GM23338 (cell line): ENCODE measurements at regions not wholly inside any gene's neighbourhood (a gene's known extent, or its start where the extent isn't known, plus 50 kb on each side); places are given as distances from the start of the nearest gene placed in this dataset.
"Not testable (repeated sequence)": the region's sequence is repeated elsewhere in the genome, so short reads cannot be mapped to it uniquely, and the experiment has no call there.

Experiments used
- ATAC-seq: fragments of 200-7000 bp; cut with Tn5 transposase; 3 replicates; pipeline ENCODE4 v1.9.1; 2020
- DNase-seq: peaks from one replicate; pipeline ENCODE4 v3.0.0-alpha.2; 2015; ENCODE audit warnings: low spot score
- H2AFZ ChIP-seq: fragments of 200-600 bp; sonication (generic); 2 replicates; pipeline ENCODE4 v1.8.0; 2016; ENCODE audit warnings: antibody characterized with exemption, mild to moderate bottlenecking, moderate library complexity
- H3F3A ChIP-seq: fragments of 200-600 bp; sonication (generic); replicated peaks from 2 replicates; pipeline ENCODE4 v1.8.0; 2017; ENCODE audit warnings: antibody characterized with exemption, mixed run types, low read depth
- H3K27ac ChIP-seq: fragments of 200-600 bp; sonication (generic); 2 replicates; pipeline ENCODE4 v1.6.1; 2016; ENCODE audit warnings: low read depth
- H3K27me3 ChIP-seq: fragments of 200-600 bp; sonication (generic); 2 replicates; pipeline ENCODE4 v1.8.0; 2016; ENCODE audit warnings: mild to moderate bottlenecking, mixed run types, moderate library complexity; ENCODE audit not compliant: insufficient read depth
- H3K36me3 ChIP-seq: fragments of 200-600 bp; sonication (generic); 2 replicates; pipeline ENCODE4 v1.8.0; 2016; ENCODE audit warnings: mild to moderate bottlenecking; ENCODE audit not compliant: insufficient read depth
- H3K4me1 ChIP-seq: fragments of 200-600 bp; sonication (generic); 2 replicates; pipeline ENCODE4 v1.8.0; 2016; ENCODE audit warnings: mild to moderate bottlenecking, moderate library complexity; ENCODE audit not compliant: insufficient read depth
- H3K4me2 ChIP-seq: fragments of 200-600 bp; sonication (generic); 2 replicates; pipeline ENCODE4 v1.7.1; 2017; ENCODE audit warnings: mixed run types
- H3K4me3 ChIP-seq: fragments of 200-600 bp; sonication (generic); 2 replicates; pipeline ENCODE4 v1.6.1; 2016; ENCODE audit warnings: mixed run types
- H3K79me2 ChIP-seq: fragments of 200-600 bp; sonication (generic); replicated peaks from 2 replicates; pipeline ENCODE4 v1.8.0; 2017; ENCODE audit warnings: mild to moderate bottlenecking; ENCODE audit not compliant: insufficient read depth
- H3K9me2 ChIP-seq: fragments of 200-600 bp; sonication (generic); 2 replicates; pipeline ENCODE4 v1.8.0; 2017; ENCODE audit not compliant: insufficient read depth
- H4K20me1 ChIP-seq: fragments of 200-600 bp; sonication (generic); replicated peaks from 2 replicates; pipeline ENCODE4 v1.8.0; 2017; ENCODE audit warnings: mild to moderate bottlenecking; ENCODE audit not compliant: insufficient read depth
- H3K27ac Mint-ChIP-seq: 2 replicates; pipeline ENCODE4 v1.8.0; 2020; ENCODE audit warnings: inconsistent platforms, mild to moderate bottlenecking, moderate library complexity, mixed read lengths
- H3K27me3 Mint-ChIP-seq: 3 replicates; pipeline ENCODE4 v1.8.0; 2022; ENCODE audit warnings: low read depth, mild to moderate bottlenecking, moderate library complexity, mixed read lengths, inconsistent platforms; ENCODE audit not compliant: insufficient read depth, poor library complexity
- H3K36me3 Mint-ChIP-seq: 3 replicates; pipeline ENCODE4 v1.8.0; 2021; ENCODE audit warnings: low read depth, mild to moderate bottlenecking, inconsistent platforms, moderate library complexity, mixed read lengths
- H3K4me1 Mint-ChIP-seq: 3 replicates; pipeline ENCODE4 v1.8.0; 2020; ENCODE audit warnings: mild to moderate bottlenecking, inconsistent platforms, mixed read lengths
- H3K4me3 Mint-ChIP-seq: 3 replicates; pipeline ENCODE4 v1.8.0; 2021; ENCODE audit warnings: moderate library complexity, mild to moderate bottlenecking, inconsistent platforms, mixed read lengths
- H3K9me3 Mint-ChIP-seq: 3 replicates; pipeline ENCODE4 v1.8.0; 2020; ENCODE audit warnings: moderate library complexity, mild to moderate bottlenecking, inconsistent platforms, mixed read lengths
- EZH2 ChIP-seq: fragments of 200-600 bp; sonication (generic); IDR thresholded peaks from one replicate; pipeline ENCODE4 v1.8.0; 2017; ENCODE audit warnings: antibody characterized with exemption, mild to moderate bottlenecking, low read depth; ENCODE audit not compliant: unreplicated experiment
- EZH2phosphoT487 ChIP-seq: fragments of 200-600 bp; sonication (generic); IDR thresholded peaks from one replicate; pipeline ENCODE4 v1.8.1; 2018; ENCODE audit warnings: antibody characterized with exemption; ENCODE audit not compliant: unreplicated experiment
- JUNB ChIP-seq: IDR thresholded peaks from one replicate; pipeline ENCODE4 v1.6.1; 2016; ENCODE audit warnings: antibody characterized with exemption; ENCODE audit not compliant: unreplicated experiment
- NANOG ChIP-seq: IDR thresholded peaks from 2 replicates; pipeline ENCODE4 v1.6.1; 2016; ENCODE audit warnings: antibody characterized with exemption, borderline replicate concordance
- STAT1 ChIP-seq: IDR thresholded peaks from one replicate; pipeline ENCODE4 v1.6.1; 2016; ENCODE audit warnings: antibody characterized with exemption; ENCODE audit not compliant: unreplicated experiment
- ZNF114 ChIP-seq: fragments of 250-450 bp; sonication (Bioruptor Pico); IDR thresholded peaks from 2 replicates; pipeline ENCODE4 v1.5.0; 2020; ENCODE audit warnings: mild to moderate bottlenecking, moderate library complexity
- ZNF331 ChIP-seq: fragments of 250-450 bp; sonication (Bioruptor Pico); IDR thresholded peaks from 2 replicates; pipeline ENCODE4 v1.5.0; 2020; ENCODE audit warnings: low read depth, mild to moderate bottlenecking, moderate library complexity
- TF ChIP-seq, protein P1 (sequence below): IDR thresholded peaks from one replicate; pipeline ENCODE4 v1.6.1; 2018; ENCODE audit warnings: antibody characterized with exemption; ENCODE audit not compliant: unreplicated experiment
- TF ChIP-seq, protein P2 (sequence below): fragments of 250-450 bp; sonication (Bioruptor Pico); IDR thresholded peaks from 2 replicates; pipeline ENCODE4 v1.5.0; 2020; ENCODE audit warnings: mild to moderate bottlenecking, moderate library complexity
- TF ChIP-seq, protein P3 (sequence below), 2 experiments: fragments of 200-600 bp in 1 of 2; sonication (generic) in 1 of 2; conservative IDR thresholded peaks; 2 replicates each; pipeline versions ENCODE4 v1.5.1 to v1.6.1; 2016 to 2017; ENCODE audit warnings: antibody characterized with exemption in 2 of 2, low read depth in 2 of 2, mild to moderate bottlenecking in 2 of 2, moderate library complexity in 1 of 2
- TF ChIP-seq, protein P4 (sequence below): IDR thresholded peaks from 2 replicates; pipeline ENCODE4 v1.6.1; 2016; ENCODE audit warnings: antibody characterized with exemption

DNA sequence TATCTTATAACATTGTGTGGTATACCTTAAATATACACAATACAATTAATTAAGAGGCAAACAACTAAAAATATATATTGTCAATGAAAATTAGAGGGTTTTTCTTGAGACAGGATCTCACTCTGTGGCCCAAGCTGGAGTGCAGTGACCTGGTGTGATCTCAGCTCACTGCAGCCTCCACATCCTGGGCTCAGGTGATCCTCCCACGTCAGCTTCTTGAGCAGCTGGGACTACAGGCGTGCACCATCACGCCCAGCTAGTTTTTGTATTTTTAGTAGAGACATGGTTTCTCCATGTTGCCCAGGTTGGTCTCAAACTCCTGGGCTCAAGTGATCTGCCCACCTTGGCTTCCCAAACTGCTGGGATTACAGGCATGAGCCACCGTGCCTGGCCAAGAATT is 68.6 kb upstream of the MEX3C start:
- H3K9me3 Mint-ChIP-seq, H3K4me3 Mint-ChIP-seq, H4K20me1 ChIP-seq, H3K27me3 ChIP-seq, H3K79me2 ChIP-seq, ATAC-seq, H2AFZ ChIP-seq, H3F3A ChIP-seq, H3K9me2 ChIP-seq, H3K4me3 ChIP-seq, H3K27me3 Mint-ChIP-seq, H3K4me1 ChIP-seq, H3K27ac Mint-ChIP-seq, H3K4me2 ChIP-seq, H3K36me3 ChIP-seq, H3K36me3 Mint-ChIP-seq, H3K27ac ChIP-seq, H3K4me1 Mint-ChIP-seq, DNase-seq: not testable (repeated sequence)

DNA sequence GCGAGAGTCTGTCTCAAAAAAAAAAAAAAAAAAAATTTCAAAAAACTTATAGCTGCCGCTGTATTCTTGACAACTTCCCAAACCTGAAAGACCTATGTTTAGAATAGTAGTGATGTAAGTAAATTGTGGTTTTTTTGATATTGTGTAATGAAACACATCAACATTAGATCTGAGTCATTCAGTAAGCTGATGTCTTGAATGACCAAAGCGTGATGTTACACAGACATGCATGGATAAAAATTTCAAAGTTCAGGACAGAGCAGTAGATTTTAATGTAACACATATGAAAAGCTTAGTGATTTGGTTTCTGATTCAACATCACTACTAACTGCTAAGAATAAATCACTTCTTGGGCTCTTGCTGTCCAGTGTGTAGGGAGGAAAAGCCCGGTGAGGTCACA is 69.3 kb upstream of the MEX3C start:
- H3K27me3 Mint-ChIP-seq, result no peaks in the 10 kb centered on the region
- no peak overlapping the region for H3K4me3 ChIP-seq
- no peaks in the 10 kb centered on the region for H3F3A ChIP-seq
- H3K4me1 ChIP-seq, result no peaks in the 10 kb centered on the region
- no peak overlapping the region for H3K4me2 ChIP-seq
- no peaks in the 10 kb centered on the region for H3K27me3 ChIP-seq
- no peaks in the 10 kb centered on the region for H3K4me1 Mint-ChIP-seq
- H4K20me1 ChIP-seq, result no peaks in the 10 kb centered on the region
- peaks cover 4% of the 10 kb centered on the region; the same call in 2 of the 3 replicates for H3K9me3 Mint-ChIP-seq
- no peak overlapping the region for H2AFZ ChIP-seq
- no peaks in the 10 kb centered on the region for H3K79me2 ChIP-seq
- ATAC-seq (no peak), DNase-seq (no peak)
- H3K27ac ChIP-seq, result no peak overlapping the region
- no peaks in the 10 kb centered on the region for H3K36me3 ChIP-seq
- H3K4me3 Mint-ChIP-seq, result no peak overlapping the region
- no peak overlapping the region for H3K27ac Mint-ChIP-seq
- H3K36me3 Mint-ChIP-seq, result no peaks in the 10 kb centered on the region
- H3K9me2 ChIP-seq, result peaks cover 7% of the 10 kb centered on the region; the same call in 1 of the 2 replicates
- TF ChIP-seq ZNF331 (CRISPR knock-in tag) (no peak), ZNF114 (CRISPR knock-in tag) (no peak), NANOG (no peak), EZH2phosphoT487 (no peak), EZH2 (no peak), JUNB (no peak), STAT1 (no peak)
- TF ChIP-seq, protein P1, sequence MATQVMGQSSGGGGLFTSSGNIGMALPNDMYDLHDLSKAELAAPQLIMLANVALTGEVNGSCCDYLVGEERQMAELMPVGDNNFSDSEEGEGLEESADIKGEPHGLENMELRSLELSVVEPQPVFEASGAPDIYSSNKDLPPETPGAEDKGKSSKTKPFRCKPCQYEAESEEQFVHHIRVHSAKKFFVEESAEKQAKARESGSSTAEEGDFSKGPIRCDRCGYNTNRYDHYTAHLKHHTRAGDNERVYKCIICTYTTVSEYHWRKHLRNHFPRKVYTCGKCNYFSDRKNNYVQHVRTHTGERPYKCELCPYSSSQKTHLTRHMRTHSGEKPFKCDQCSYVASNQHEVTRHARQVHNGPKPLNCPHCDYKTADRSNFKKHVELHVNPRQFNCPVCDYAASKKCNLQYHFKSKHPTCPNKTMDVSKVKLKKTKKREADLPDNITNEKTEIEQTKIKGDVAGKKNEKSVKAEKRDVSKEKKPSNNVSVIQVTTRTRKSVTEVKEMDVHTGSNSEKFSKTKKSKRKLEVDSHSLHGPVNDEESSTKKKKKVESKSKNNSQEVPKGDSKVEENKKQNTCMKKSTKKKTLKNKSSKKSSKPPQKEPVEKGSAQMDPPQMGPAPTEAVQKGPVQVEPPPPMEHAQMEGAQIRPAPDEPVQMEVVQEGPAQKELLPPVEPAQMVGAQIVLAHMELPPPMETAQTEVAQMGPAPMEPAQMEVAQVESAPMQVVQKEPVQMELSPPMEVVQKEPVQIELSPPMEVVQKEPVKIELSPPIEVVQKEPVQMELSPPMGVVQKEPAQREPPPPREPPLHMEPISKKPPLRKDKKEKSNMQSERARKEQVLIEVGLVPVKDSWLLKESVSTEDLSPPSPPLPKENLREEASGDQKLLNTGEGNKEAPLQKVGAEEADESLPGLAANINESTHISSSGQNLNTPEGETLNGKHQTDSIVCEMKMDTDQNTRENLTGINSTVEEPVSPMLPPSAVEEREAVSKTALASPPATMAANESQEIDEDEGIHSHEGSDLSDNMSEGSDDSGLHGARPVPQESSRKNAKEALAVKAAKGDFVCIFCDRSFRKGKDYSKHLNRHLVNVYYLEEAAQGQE, result no peak
- TF ChIP-seq, protein P2, sequence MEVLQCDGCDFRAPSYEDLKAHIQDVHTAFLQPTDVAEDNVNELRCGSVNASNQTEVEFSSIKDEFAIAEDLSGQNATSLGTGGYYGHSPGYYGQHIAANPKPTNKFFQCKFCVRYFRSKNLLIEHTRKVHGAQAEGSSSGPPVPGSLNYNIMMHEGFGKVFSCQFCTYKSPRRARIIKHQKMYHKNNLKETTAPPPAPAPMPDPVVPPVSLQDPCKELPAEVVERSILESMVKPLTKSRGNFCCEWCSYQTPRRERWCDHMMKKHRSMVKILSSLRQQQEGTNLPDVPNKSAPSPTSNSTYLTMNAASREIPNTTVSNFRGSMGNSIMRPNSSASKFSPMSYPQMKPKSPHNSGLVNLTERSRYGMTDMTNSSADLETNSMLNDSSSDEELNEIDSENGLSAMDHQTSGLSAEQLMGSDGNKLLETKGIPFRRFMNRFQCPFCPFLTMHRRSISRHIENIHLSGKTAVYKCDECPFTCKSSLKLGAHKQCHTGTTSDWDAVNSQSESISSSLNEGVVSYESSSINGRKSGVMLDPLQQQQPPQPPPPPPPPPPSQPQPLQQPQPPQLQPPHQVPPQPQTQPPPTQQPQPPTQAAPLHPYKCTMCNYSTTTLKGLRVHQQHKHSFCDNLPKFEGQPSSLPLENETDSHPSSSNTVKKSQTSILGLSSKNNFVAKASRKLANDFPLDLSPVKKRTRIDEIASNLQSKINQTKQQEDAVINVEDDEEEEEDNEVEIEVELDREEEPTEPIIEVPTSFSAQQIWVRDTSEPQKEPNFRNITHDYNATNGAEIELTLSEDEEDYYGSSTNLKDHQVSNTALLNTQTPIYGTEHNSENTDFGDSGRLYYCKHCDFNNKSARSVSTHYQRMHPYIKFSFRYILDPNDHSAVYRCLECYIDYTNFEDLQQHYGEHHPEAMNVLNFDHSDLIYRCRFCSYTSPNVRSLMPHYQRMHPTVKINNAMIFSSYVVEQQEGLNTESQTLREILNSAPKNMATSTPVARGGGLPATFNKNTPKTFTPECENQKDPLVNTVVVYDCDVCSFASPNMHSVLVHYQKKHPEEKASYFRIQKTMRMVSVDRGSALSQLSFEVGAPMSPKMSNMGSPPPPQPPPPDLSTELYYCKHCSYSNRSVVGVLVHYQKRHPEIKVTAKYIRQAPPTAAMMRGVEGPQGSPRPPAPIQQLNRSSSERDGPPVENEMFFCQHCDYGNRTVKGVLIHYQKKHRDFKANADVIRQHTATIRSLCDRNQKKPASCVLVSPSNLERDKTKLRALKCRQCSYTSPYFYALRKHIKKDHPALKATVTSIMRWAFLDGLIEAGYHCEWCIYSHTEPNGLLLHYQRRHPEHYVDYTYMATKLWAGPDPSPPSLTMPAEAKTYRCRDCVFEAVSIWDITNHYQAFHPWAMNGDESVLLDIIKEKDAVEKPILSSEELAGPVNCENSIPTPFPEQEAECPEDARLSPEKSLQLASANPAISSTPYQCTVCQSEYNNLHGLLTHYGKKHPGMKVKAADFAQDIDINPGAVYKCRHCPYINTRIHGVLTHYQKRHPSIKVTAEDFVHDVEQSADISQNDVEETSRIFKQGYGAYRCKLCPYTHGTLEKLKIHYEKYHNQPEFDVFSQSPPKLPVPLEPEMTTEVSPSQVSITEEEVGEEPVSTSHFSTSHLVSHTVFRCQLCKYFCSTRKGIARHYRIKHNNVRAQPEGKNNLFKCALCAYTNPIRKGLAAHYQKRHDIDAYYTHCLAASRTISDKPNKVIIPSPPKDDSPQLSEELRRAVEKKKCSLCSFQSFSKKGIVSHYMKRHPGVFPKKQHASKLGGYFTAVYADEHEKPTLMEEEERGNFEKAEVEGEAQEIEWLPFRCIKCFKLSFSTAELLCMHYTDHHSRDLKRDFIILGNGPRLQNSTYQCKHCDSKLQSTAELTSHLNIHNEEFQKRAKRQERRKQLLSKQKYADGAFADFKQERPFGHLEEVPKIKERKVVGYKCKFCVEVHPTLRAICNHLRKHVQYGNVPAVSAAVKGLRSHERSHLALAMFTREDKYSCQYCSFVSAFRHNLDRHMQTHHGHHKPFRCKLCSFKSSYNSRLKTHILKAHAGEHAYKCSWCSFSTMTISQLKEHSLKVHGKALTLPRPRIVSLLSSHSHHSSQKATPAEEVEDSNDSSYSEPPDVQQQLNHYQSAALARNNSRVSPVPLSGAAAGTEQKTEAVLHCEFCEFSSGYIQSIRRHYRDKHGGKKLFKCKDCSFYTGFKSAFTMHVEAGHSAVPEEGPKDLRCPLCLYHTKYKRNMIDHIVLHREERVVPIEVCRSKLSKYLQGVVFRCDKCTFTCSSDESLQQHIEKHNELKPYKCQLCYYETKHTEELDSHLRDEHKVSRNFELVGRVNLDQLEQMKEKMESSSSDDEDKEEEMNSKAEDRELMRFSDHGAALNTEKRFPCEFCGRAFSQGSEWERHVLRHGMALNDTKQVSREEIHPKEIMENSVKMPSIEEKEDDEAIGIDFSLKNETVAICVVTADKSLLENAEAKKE, result no peak
- TF ChIP-seq, protein P3, sequence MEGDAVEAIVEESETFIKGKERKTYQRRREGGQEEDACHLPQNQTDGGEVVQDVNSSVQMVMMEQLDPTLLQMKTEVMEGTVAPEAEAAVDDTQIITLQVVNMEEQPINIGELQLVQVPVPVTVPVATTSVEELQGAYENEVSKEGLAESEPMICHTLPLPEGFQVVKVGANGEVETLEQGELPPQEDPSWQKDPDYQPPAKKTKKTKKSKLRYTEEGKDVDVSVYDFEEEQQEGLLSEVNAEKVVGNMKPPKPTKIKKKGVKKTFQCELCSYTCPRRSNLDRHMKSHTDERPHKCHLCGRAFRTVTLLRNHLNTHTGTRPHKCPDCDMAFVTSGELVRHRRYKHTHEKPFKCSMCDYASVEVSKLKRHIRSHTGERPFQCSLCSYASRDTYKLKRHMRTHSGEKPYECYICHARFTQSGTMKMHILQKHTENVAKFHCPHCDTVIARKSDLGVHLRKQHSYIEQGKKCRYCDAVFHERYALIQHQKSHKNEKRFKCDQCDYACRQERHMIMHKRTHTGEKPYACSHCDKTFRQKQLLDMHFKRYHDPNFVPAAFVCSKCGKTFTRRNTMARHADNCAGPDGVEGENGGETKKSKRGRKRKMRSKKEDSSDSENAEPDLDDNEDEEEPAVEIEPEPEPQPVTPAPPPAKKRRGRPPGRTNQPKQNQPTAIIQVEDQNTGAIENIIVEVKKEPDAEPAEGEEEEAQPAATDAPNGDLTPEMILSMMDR (conservative IDR thresholded peaks at IDR 0.05; ENCODE audit: low read depth in 2 of 2), result no peak
- TF ChIP-seq, protein P4, sequence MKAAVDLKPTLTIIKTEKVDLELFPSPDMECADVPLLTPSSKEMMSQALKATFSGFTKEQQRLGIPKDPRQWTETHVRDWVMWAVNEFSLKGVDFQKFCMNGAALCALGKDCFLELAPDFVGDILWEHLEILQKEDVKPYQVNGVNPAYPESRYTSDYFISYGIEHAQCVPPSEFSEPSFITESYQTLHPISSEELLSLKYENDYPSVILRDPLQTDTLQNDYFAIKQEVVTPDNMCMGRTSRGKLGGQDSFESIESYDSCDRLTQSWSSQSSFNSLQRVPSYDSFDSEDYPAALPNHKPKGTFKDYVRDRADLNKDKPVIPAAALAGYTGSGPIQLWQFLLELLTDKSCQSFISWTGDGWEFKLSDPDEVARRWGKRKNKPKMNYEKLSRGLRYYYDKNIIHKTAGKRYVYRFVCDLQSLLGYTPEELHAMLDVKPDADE, result no peak
